ENCODE measurements at regions not wholly inside any gene's neighbourhood (a gene's known extent, or its start where the extent isn't known, plus 50 kb on each side); places are given as distances from the start of the nearest gene placed in this dataset.

GRCh38 chr2:187862715-187863114, 308.5 kb upstream of the TFPI start:
- intact Hi-C loops (cut with micrococcal nuclease; ENCODE audit: unreplicated experiment) = no loop called here
- TF ChIP-seq CTCF (IDR thresholded peaks at IDR 0.05; ENCODE audit: insufficient read depth in 1 of 2, low read depth in 1 of 2, low read length in 1 of 2, severe bottlenecking in 1 of 2, unreplicated experiment in 1 of 2) = no peak

GRCh38 chr2:187865025-187865424, 310.8 kb upstream of the TFPI start:
- CTCF ChIA-PET = no interaction called here
- peaks cover 38% of the 10 kb centered on the region for H3K9me3 Mint-ChIP-seq (ENCODE audit: unreplicated experiment)
- Histone ChIP-seq H3K9me3 (no peaks in the 10 kb centered on the region; the same call in 1 of the 2 replicates), H3K4me3 (ENCODE audit: low read depth, low read length) (no peak overlapping the region), H3K4me1 (peaks cover 16% of the 10 kb centered on the region), H3K27me3 (replicated peaks; ENCODE audit: control insufficient read depth, insufficient read depth, low read length) (no peaks in the 10 kb centered on the region), H3K36me3 (ENCODE audit: control insufficient read depth, insufficient read depth, low read length) (no peaks in the 10 kb centered on the region)
- intact Hi-C loops (cut with micrococcal nuclease; ENCODE audit: unreplicated experiment) = no loop called here
- no TSS peak for BruUV-seq (replicated peaks)
- H3K27me3 Mint-ChIP-seq (ENCODE audit: insufficient read depth, unreplicated experiment) = peaks cover 7% of the 10 kb centered on the region
- no peak overlapping the region for H3K27ac Mint-ChIP-seq (ENCODE audit: unreplicated experiment)
- no peak for DNase-seq
- no peak overlapping the region for H3K4me3 Mint-ChIP-seq (ENCODE audit: unreplicated experiment)
- H3K36me3 Mint-ChIP-seq (ENCODE audit: insufficient read depth, unreplicated experiment) = no peaks in the 10 kb centered on the region
- POLR2A ChIA-PET = no interaction called here
- TF ChIP-seq CTCF (IDR thresholded peaks at IDR 0.05; ENCODE audit: insufficient read depth in 1 of 2, low read depth in 1 of 2, low read length in 1 of 2, severe bottlenecking in 1 of 2, unreplicated experiment in 1 of 2) = no peak
- no peaks in the 10 kb centered on the region for H3K4me1 Mint-ChIP-seq (ENCODE audit: low read depth, unreplicated experiment)

More at GRCh38 chr2:187862715-187863114, 308.5 kb upstream of the TFPI start:
- H3K4me1 Mint-ChIP-seq (ENCODE audit: low read depth, unreplicated experiment) = peaks cover 12% of the 10 kb centered on the region
- no peaks in the 10 kb centered on the region for H3K36me3 ChIP-seq (ENCODE audit: control insufficient read depth, insufficient read depth, low read length)
- ChIA-PET CTCF (no interaction called here), POLR2A (no interaction called here)
- BruUV-seq (replicated peaks) = no TSS peak
- no peaks in the 10 kb centered on the region for H3K36me3 Mint-ChIP-seq (ENCODE audit: insufficient read depth, unreplicated experiment)
- no peaks in the 10 kb centered on the region for H3K27me3 Mint-ChIP-seq (ENCODE audit: insufficient read depth, unreplicated experiment)
- H3K4me3 Mint-ChIP-seq (ENCODE audit: unreplicated experiment) = no peak overlapping the region
- H3K4me3 ChIP-seq (ENCODE audit: low read depth, low read length) = no peak overlapping the region
- H3K27me3 ChIP-seq (replicated peaks; ENCODE audit: control insufficient read depth, insufficient read depth, low read length) = no peaks in the 10 kb centered on the region
- H3K9me3 ChIP-seq = no peaks in the 10 kb centered on the region
- H3K9me3 Mint-ChIP-seq (ENCODE audit: unreplicated experiment) = peaks cover 16% of the 10 kb centered on the region
- no peak for DNase-seq
- H3K4me1 ChIP-seq = peaks cover 27% of the 10 kb centered on the region
- H3K27ac Mint-ChIP-seq (ENCODE audit: unreplicated experiment) = no peak overlapping the region

- intact Hi-C loops (cut with micrococcal nuclease; ENCODE audit: unreplicated experiment) = no loop called here
- peaks cover 7% of the 10 kb centered on the region for H3K27me3 Mint-ChIP-seq (ENCODE audit: insufficient read depth, unreplicated experiment)
- DNase-seq = no peak
- POLR2A ChIA-PET = no interaction called here
- Histone ChIP-seq H3K9me3 (no peaks in the 10 kb centered on the region; the same call in 1 of the 2 replicates), H3K4me3 (ENCODE audit: low read depth, low read length) (no peak overlapping the region), H3K27me3 (replicated peaks; ENCODE audit: control insufficient read depth, insufficient read depth, low read length) (no peaks in the 10 kb centered on the region), H3K4me1 (peaks cover 10% of the 10 kb centered on the region), H3K36me3 (ENCODE audit: control insufficient read depth, insufficient read depth, low read length) (no peaks in the 10 kb centered on the region)
- no TSS peak for BruUV-seq (replicated peaks)
- peaks cover 39% of the 10 kb centered on the region for H3K9me3 Mint-ChIP-seq (ENCODE audit: unreplicated experiment)
- CTCF ChIA-PET = no interaction called here
- H3K4me1 Mint-ChIP-seq (ENCODE audit: low read depth, unreplicated experiment) = no peaks in the 10 kb centered on the region
- H3K27ac Mint-ChIP-seq (ENCODE audit: unreplicated experiment) = peak overlapping the region; percentile 21
- H3K36me3 Mint-ChIP-seq (ENCODE audit: insufficient read depth, unreplicated experiment) = no peaks in the 10 kb centered on the region
- H3K4me3 Mint-ChIP-seq (ENCODE audit: unreplicated experiment) = no peak overlapping the region
- no peak for TF ChIP-seq CTCF (IDR thresholded peaks at IDR 0.05; ENCODE audit: insufficient read depth in 1 of 2, low read depth in 1 of 2, low read length in 1 of 2, severe bottlenecking in 1 of 2, unreplicated experiment in 1 of 2)
Measured at GRCh38 chr2:187867165-187867564, 312.9 kb upstream of the TFPI start.
